ENCODE measurements at regions not wholly inside any gene's neighbourhood (a gene's known extent, or its start where the extent isn't known, plus 50 kb on each side); places are given as distances from the start of the nearest gene placed in this dataset.

GRCh38 chr7:94289071-94289470 lies 105.6 kb upstream of the COL1A2 start:
- Histone ChIP-seq H4K20me1 (ENCODE audit: insufficient read depth, low read length) (no peaks in the 10 kb centered on the region), H3K9me3 (replicated peaks in 1 of 2; ENCODE audit: control insufficient read depth in 1 of 2, insufficient read depth in 1 of 2, low read length in 2 of 2) (no peaks in the 10 kb centered on the region), H3K4me1 (ENCODE audit: control insufficient read depth in 1 of 2, insufficient read depth in 2 of 2, low read length in 2 of 2) (no peaks in the 10 kb centered on the region), H3K79me2 (ENCODE audit: insufficient read depth, low read length) (no peaks in the 10 kb centered on the region), H3K27me3 (ENCODE audit: control insufficient read depth in 2 of 2, insufficient read depth in 2 of 2, low read length in 2 of 2) (peaks cover 0 to 2% of the 10 kb centered on the region in 2 donors), H3K36me3 (replicated peaks in 1 of 2; ENCODE audit: control insufficient read depth in 1 of 2, insufficient read depth in 2 of 2, low read length in 2 of 2) (no peaks in the 10 kb centered on the region), H3K4me3 (replicated peaks in 1 of 3; ENCODE audit: low read depth in 2 of 3, low read length in 3 of 3) (no peak overlapping the region), H3K27ac (ENCODE audit: low read depth in 1 of 2, low read length in 2 of 2) (no peak overlapping the region), H3K9ac (ENCODE audit: insufficient read depth, low read length, poor library complexity, severe bottlenecking) (no peak overlapping the region), H2AFZ (ENCODE audit: insufficient read depth, low read depth, low read length, poor library complexity, severe bottlenecking) (no peak overlapping the region), H3K4me2 (replicated peaks; ENCODE audit: extremely low read depth, low read length, poor library complexity, severe bottlenecking) (no peak overlapping the region)
- Mint-ChIP-seq H3K27me3 (ENCODE audit: low read depth in 3 of 3) (peaks cover 3 to 5% (median 5%) of the 10 kb centered on the region in 3 donors), H3K4me1 (no peaks in the 10 kb centered on the region), H3K36me3 (no peaks in the 10 kb centered on the region), H3K9me3 (no peaks in the 10 kb centered on the region), H3K4me3 (no peak overlapping the region), H3K27ac (no peak overlapping the region)
- DNase-seq: no peak
- intact Hi-C loops (cut with micrococcal nuclease): no loop called here
- no CpG with 5 or more reads among the region's 1 CpG for WGBS (ENCODE audit: insufficient coverage)
- no peak for TF ChIP-seq CTCF (IDR thresholded peaks at IDR 0.05)

DNA sequence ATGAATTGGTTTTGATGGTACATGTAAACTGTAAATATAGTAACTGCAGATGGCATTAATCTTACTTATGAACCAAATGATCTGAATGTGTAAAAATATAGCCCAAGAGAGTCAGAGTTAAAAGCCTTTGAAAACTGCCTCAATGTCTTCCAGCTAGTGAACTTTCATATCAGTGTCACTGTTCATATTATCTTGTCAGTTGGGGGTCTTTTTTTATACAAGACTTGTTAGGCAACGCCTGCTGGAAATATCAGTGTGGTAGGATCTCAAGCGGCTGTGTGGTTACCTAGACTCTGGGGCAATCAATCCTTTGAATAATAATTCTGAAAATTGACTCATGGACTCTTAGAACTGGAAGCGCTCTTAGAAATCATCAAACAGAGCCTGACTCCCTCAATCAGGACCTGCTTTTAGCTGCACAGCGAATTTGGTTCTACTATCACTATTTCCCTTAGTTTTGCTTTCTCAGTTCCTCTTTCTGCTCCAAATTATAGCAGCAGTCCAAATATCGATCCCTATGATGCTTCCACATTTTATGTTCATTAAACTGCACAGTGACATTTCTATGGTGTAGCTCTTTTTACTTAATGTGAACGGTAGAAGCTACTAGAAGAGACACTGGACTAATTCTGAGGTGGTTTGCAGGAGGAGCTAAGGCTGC lies 100.1 kb upstream of the COL1A2 start:
- intact Hi-C loops (cut with micrococcal nuclease): no loop called here
- no peak overlapping the region for H3K9ac ChIP-seq (ENCODE audit: insufficient read depth, low read length, poor library complexity, severe bottlenecking)
- no peaks in the 10 kb centered on the region for H3K36me3 ChIP-seq (replicated peaks in 1 of 2; ENCODE audit: control insufficient read depth in 1 of 2, insufficient read depth in 2 of 2, low read length in 2 of 2)
- no peak for TF ChIP-seq CTCF (IDR thresholded peaks at IDR 0.05)
- no peak overlapping the region for H3K27ac Mint-ChIP-seq
- H3K4me1 ChIP-seq (ENCODE audit: control insufficient read depth in 1 of 2, insufficient read depth in 2 of 2, low read length in 2 of 2): no peaks in the 10 kb centered on the region
- no peak overlapping the region for H3K27ac ChIP-seq (ENCODE audit: low read depth in 1 of 2, low read length in 2 of 2)
- no peak overlapping the region for H2AFZ ChIP-seq (ENCODE audit: insufficient read depth, low read depth, low read length, poor library complexity, severe bottlenecking)
- H3K27me3 ChIP-seq (ENCODE audit: control insufficient read depth in 2 of 2, insufficient read depth in 2 of 2, low read length in 2 of 2): peaks cover 0 to 2% of the 10 kb centered on the region in 2 donors
- no peak overlapping the region for H3K4me2 ChIP-seq (replicated peaks; ENCODE audit: extremely low read depth, low read length, poor library complexity, severe bottlenecking)
- H3K79me2 ChIP-seq (ENCODE audit: insufficient read depth, low read length): no peaks in the 10 kb centered on the region
- H3K9me3 Mint-ChIP-seq: no peaks in the 10 kb centered on the region
- no peak for DNase-seq
- no peaks in the 10 kb centered on the region for H4K20me1 ChIP-seq (ENCODE audit: insufficient read depth, low read length)
- no peaks in the 10 kb centered on the region for H3K36me3 Mint-ChIP-seq
- peaks cover 3 to 12% (median 7%) of the 10 kb centered on the region in 3 donors for H3K27me3 Mint-ChIP-seq (ENCODE audit: low read depth in 3 of 3)
- WGBS (ENCODE audit: insufficient coverage): 65% methylated on average over 2 of the region's 6 CpGs
- no peaks in the 10 kb centered on the region for H3K4me1 Mint-ChIP-seq
- H3K9me3 ChIP-seq (replicated peaks in 1 of 2; ENCODE audit: control insufficient read depth in 1 of 2, insufficient read depth in 1 of 2, low read length in 2 of 2): no peaks in the 10 kb centered on the region
- no peak overlapping the region for H3K4me3 Mint-ChIP-seq
- no peak overlapping the region for H3K4me3 ChIP-seq (replicated peaks in 1 of 3; ENCODE audit: low read depth in 2 of 3, low read length in 3 of 3)

Data from CD14-positive monocyte (primary cell).